ENCODE measurements at regions not wholly inside any gene's neighbourhood (a gene's known extent, or its start where the extent isn't known, plus 50 kb on each side); places are given as distances from the start of the nearest gene placed in this dataset.

- TF ChIP-seq EZH2 (IDR thresholded peaks at IDR 0.05; ENCODE audit: low read length, missing control alignments) (no peak), CTCF (conservative IDR thresholded peaks at IDR 0.05 in 1 of 2, IDR thresholded peaks at IDR 0.05 in 1 of 2; ENCODE audit: low read depth in 1 of 2, low read length in 2 of 2) (no peak)
- no peaks in the 10 kb centered on the region for H3K79me2 ChIP-seq (ENCODE audit: control insufficient read depth, insufficient read depth, low read length)
- no peak overlapping the region for H3K9ac ChIP-seq (ENCODE audit: insufficient read depth, low read length)
- no peaks in the 10 kb centered on the region for H4K20me1 ChIP-seq (ENCODE audit: control insufficient read depth, extremely low read depth, insufficient read depth, low read length)
- H3K9me3 ChIP-seq (ENCODE audit: control insufficient read depth, insufficient read depth, low read depth, low read length), result no peaks in the 10 kb centered on the region
- no peak overlapping the region for H3K4me2 ChIP-seq (ENCODE audit: extremely low read depth, insufficient read depth, low read length)
- H3K4me3 ChIP-seq (replicated peaks in 1 of 4; ENCODE audit: control extremely low read depth in 1 of 4, insufficient read depth in 1 of 4, low read depth in 3 of 4, low read length in 4 of 4), result no peak overlapping the region
- no peaks in the 10 kb centered on the region for H3K4me1 ChIP-seq (ENCODE audit: control insufficient read depth, extremely low read depth, insufficient read depth, low read length)
- H2AFZ ChIP-seq (ENCODE audit: low read length), result no peak overlapping the region
- H3K36me3 ChIP-seq (ENCODE audit: control insufficient read depth, insufficient read depth, low read length), result no peaks in the 10 kb centered on the region
- DNase-seq (ENCODE audit: low read depth in 2 of 2), result no peak
- no peaks in the 10 kb centered on the region for H3K27me3 ChIP-seq (ENCODE audit: control insufficient read depth, insufficient read depth, low read length)
- H3K27ac ChIP-seq (ENCODE audit: insufficient read depth, low read length), result no peak overlapping the region
Measured at GRCh38 chr5:120361941-120362340, 102.2 kb upstream of the PRR16 start.

- no peak for DNase-seq (ENCODE audit: low read depth in 2 of 2)
- no peak overlapping the region for H2AFZ ChIP-seq (ENCODE audit: low read length)
- H3K9me3 ChIP-seq (ENCODE audit: control insufficient read depth, insufficient read depth, low read depth, low read length), result no peaks in the 10 kb centered on the region
Measured at GRCh38 chr5:120362426-120362825, 101.7 kb upstream of the PRR16 start.

GRCh38 chr5:120365656-120366446, 98.2 kb upstream of the PRR16 start:
- H2AFZ ChIP-seq (ENCODE audit: low read length), result peak overlapping the region; percentile 43
- no peaks in the 10 kb centered on the region for H4K20me1 ChIP-seq (ENCODE audit: control insufficient read depth, extremely low read depth, insufficient read depth, low read length)
- TF ChIP-seq CTCF (conservative IDR thresholded peaks at IDR 0.05 in 1 of 2, IDR thresholded peaks at IDR 0.05 in 1 of 2; ENCODE audit: low read depth in 1 of 2, low read length in 2 of 2), result no peak
- TF ChIP-seq EZH2 (IDR thresholded peaks at IDR 0.05; ENCODE audit: low read length, missing control alignments), result no peak
- no peak overlapping the region for H3K9ac ChIP-seq (ENCODE audit: insufficient read depth, low read length)
- H3K4me3 ChIP-seq (replicated peaks in 1 of 4; ENCODE audit: control extremely low read depth in 1 of 4, insufficient read depth in 1 of 4, low read depth in 3 of 4, low read length in 4 of 4), result no peak overlapping the region
- no peak overlapping the region for H3K4me2 ChIP-seq (ENCODE audit: extremely low read depth, insufficient read depth, low read length)
- no peaks in the 10 kb centered on the region for H3K4me1 ChIP-seq (ENCODE audit: control insufficient read depth, extremely low read depth, insufficient read depth, low read length)
- DNase-seq (ENCODE audit: low read depth in 2 of 2), result peak; percentile 47 to 61
- no peaks in the 10 kb centered on the region for H3K27me3 ChIP-seq (ENCODE audit: control insufficient read depth, insufficient read depth, low read length)
- no peaks in the 10 kb centered on the region for H3K36me3 ChIP-seq (ENCODE audit: control insufficient read depth, insufficient read depth, low read length)
- no peaks in the 10 kb centered on the region for H3K79me2 ChIP-seq (ENCODE audit: control insufficient read depth, insufficient read depth, low read length)
- H3K9me3 ChIP-seq (ENCODE audit: control insufficient read depth, insufficient read depth, low read depth, low read length), result no peaks in the 10 kb centered on the region
- no peak overlapping the region for H3K27ac ChIP-seq (ENCODE audit: insufficient read depth, low read length)

More at GRCh38 chr5:120362426-120362825, 101.7 kb upstream of the PRR16 start:
- no peaks in the 10 kb centered on the region for H3K4me1 ChIP-seq (ENCODE audit: control insufficient read depth, extremely low read depth, insufficient read depth, low read length)
- no peak overlapping the region for H3K27ac ChIP-seq (ENCODE audit: insufficient read depth, low read length)
- H3K36me3 ChIP-seq (ENCODE audit: control insufficient read depth, insufficient read depth, low read length), result no peaks in the 10 kb centered on the region
- no peak overlapping the region for H3K9ac ChIP-seq (ENCODE audit: insufficient read depth, low read length)
- no peaks in the 10 kb centered on the region for H4K20me1 ChIP-seq (ENCODE audit: control insufficient read depth, extremely low read depth, insufficient read depth, low read length)
- no peaks in the 10 kb centered on the region for H3K79me2 ChIP-seq (ENCODE audit: control insufficient read depth, insufficient read depth, low read length)
- H3K27me3 ChIP-seq (ENCODE audit: control insufficient read depth, insufficient read depth, low read length), result no peaks in the 10 kb centered on the region
- H3K4me3 ChIP-seq (replicated peaks in 1 of 4; ENCODE audit: control extremely low read depth in 1 of 4, insufficient read depth in 1 of 4, low read depth in 3 of 4, low read length in 4 of 4), result no peak overlapping the region
- TF ChIP-seq CTCF (conservative IDR thresholded peaks at IDR 0.05 in 1 of 2, IDR thresholded peaks at IDR 0.05 in 1 of 2; ENCODE audit: low read depth in 1 of 2, low read length in 2 of 2), result no peak
- no peak for TF ChIP-seq EZH2 (IDR thresholded peaks at IDR 0.05; ENCODE audit: low read length, missing control alignments)
- H3K4me2 ChIP-seq (ENCODE audit: extremely low read depth, insufficient read depth, low read length), result no peak overlapping the region
